WTC11 (cell line): ENCODE measurements at regions not wholly inside any gene's neighbourhood (a gene's known extent, or its start where the extent isn't known, plus 50 kb on each side); places are given as distances from the start of the nearest gene placed in this dataset.

Experiments used
- ATAC-seq: fragments of 200-7000 bp; cut with Tn5 transposase; 2 replicates; pipeline ENCODE4 v1.10.0; 2021; ENCODE audit warnings: mild to moderate bottlenecking, moderate library complexity
- CTCF ChIA-PET: fragments of 300-600 bp; sonication (Branson Sonifier 250); formaldehyde crosslinking; loops from one replicate; lab custom pipeline; 2021; ENCODE audit warnings: antibody characterized with exemption; lab: Charles Lee
- POLR2A ChIA-PET: fragments of 350-600 bp; sonication (Branson Sonifier 250); formaldehyde crosslinking; loops from one replicate; lab custom pipeline; 2021; ENCODE audit warnings: antibody characterized with exemption; lab: Charles Lee
- DNase-seq: peaks from one replicate; pipeline ENCODE4 v3.0.0; 2021; ENCODE audit warnings: low spot score
- H3K27ac Mint-ChIP-seq: 2 replicates; pipeline ENCODE4 v1.8.0; 2021; ENCODE audit warnings: mixed read lengths
- H3K27me3 Mint-ChIP-seq: 2 replicates; pipeline ENCODE4 v1.8.0; 2021; ENCODE audit warnings: low read depth, mild to moderate bottlenecking, moderate library complexity, mixed read lengths
- H3K36me3 Mint-ChIP-seq: 2 replicates; pipeline ENCODE4 v1.8.0; 2021; ENCODE audit warnings: mixed read lengths
- H3K4me1 Mint-ChIP-seq: 2 replicates; pipeline ENCODE4 v1.8.0; 2022; ENCODE audit warnings: mixed read lengths
- H3K4me3 Mint-ChIP-seq: 2 replicates; pipeline ENCODE4 v1.8.0; 2021; ENCODE audit warnings: mild to moderate bottlenecking, moderate library complexity, mixed read lengths
- H3K9me3 Mint-ChIP-seq: 2 replicates; pipeline ENCODE4 v1.8.0; 2021; ENCODE audit warnings: mixed read lengths
- ATF1 ChIP-seq: sonication (generic); formaldehyde crosslinking; IDR thresholded peaks from 2 replicates; pipeline ENCODE4 v1.8.1; 2023; ENCODE audit warnings: mild to moderate bottlenecking, moderate library complexity, missing genetic modification reagents
- CBFB ChIP-seq: sonication (generic); formaldehyde crosslinking; IDR thresholded peaks from 2 replicates; pipeline ENCODE4 v1.8.1; 2022; ENCODE audit warnings: mild to moderate bottlenecking, low read depth, missing genetic modification reagents
- ETV6 ChIP-seq: sonication (generic); formaldehyde crosslinking; IDR thresholded peaks from 2 replicates; pipeline ENCODE4 v1.8.1; 2022; ENCODE audit warnings: mild to moderate bottlenecking, missing genetic modification reagents
- FOXP1 ChIP-seq: sonication (generic); formaldehyde crosslinking; IDR thresholded peaks from 2 replicates; pipeline ENCODE4 v1.8.0; 2022; ENCODE audit warnings: missing genetic modification reagents, mild to moderate bottlenecking, moderate library complexity, borderline replicate concordance
- GRHL2 ChIP-seq: fragments of 250-450 bp; sonication (Bioruptor Pico); IDR thresholded peaks from 2 replicates; pipeline ENCODE4 v1.8.0; 2022; ENCODE audit warnings: mild to moderate bottlenecking, moderate library complexity; ENCODE audit not compliant: insufficient replicate concordance, severe bottlenecking
- GTF2I ChIP-seq: fragments of 250-450 bp; sonication (Bioruptor Pico); conservative IDR thresholded peaks from 2 replicates; pipeline ENCODE4 v1.4.0; 2021; ENCODE audit warnings: mild to moderate bottlenecking
- HMGA2 ChIP-seq: fragments of 250-450 bp; sonication (Bioruptor Pico); IDR thresholded peaks from 2 replicates; pipeline ENCODE4 v1.4.0; 2021; ENCODE audit warnings: mild to moderate bottlenecking, moderate library complexity
- JUN ChIP-seq: sonication (generic); formaldehyde crosslinking; IDR thresholded peaks from 2 replicates; pipeline ENCODE4 v1.8.0; 2023; ENCODE audit warnings: mild to moderate bottlenecking, missing genetic modification reagents
- MXD4 ChIP-seq: fragments of 250-450 bp; sonication (Bioruptor Pico); IDR thresholded peaks from 2 replicates; pipeline ENCODE4 v1.8.0; 2021; ENCODE audit warnings: mild to moderate bottlenecking, moderate library complexity, borderline replicate concordance
- NFE2L1 ChIP-seq: sonication (generic); formaldehyde crosslinking; IDR thresholded peaks from 2 replicates; pipeline ENCODE4 v1.8.1; 2023; ENCODE audit warnings: missing genetic modification reagents
- RORB ChIP-seq: fragments of 250-450 bp; sonication (Bioruptor Pico); IDR thresholded peaks from 2 replicates; pipeline ENCODE4 v1.9.0; 2021; ENCODE audit warnings: mild to moderate bottlenecking
- SMAD3 ChIP-seq: sonication (generic); formaldehyde crosslinking; IDR thresholded peaks from 2 replicates; pipeline ENCODE4 v1.8.0; 2022; ENCODE audit warnings: missing genetic modification reagents, mild to moderate bottlenecking, borderline replicate concordance
- SMAD4 ChIP-seq: sonication (generic); formaldehyde crosslinking; IDR thresholded peaks from 2 replicates; pipeline ENCODE4 v1.8.0; 2022; ENCODE audit warnings: mild to moderate bottlenecking, missing genetic modification reagents
- TEAD4 ChIP-seq: sonication (generic); formaldehyde crosslinking; IDR thresholded peaks from 2 replicates; pipeline ENCODE4 v1.8.0; 2022; ENCODE audit warnings: mild to moderate bottlenecking, missing genetic modification reagents
- ZNF232 ChIP-seq: sonication (generic); formaldehyde crosslinking; IDR thresholded peaks from 2 replicates; pipeline ENCODE4 v1.8.0; 2022; ENCODE audit warnings: mild to moderate bottlenecking, missing genetic modification reagents
- ZNF396 ChIP-seq: fragments of 250-450 bp; sonication (Bioruptor Pico); IDR thresholded peaks from 2 replicates; pipeline ENCODE4 v1.8.0; 2021; ENCODE audit warnings: mild to moderate bottlenecking, moderate library complexity, borderline replicate concordance
- ZNF671 ChIP-seq: fragments of 250-450 bp; sonication (Bioruptor Pico); IDR thresholded peaks from 2 replicates; pipeline ENCODE4 v1.8.0; 2021; ENCODE audit warnings: mild to moderate bottlenecking
- TF ChIP-seq, protein P1 (sequence below): sonication (generic); formaldehyde crosslinking; IDR thresholded peaks from 2 replicates; pipeline ENCODE4 v1.8.1; 2023; ENCODE audit warnings: mild to moderate bottlenecking, missing genetic modification reagents
- TF ChIP-seq, protein P2 (sequence below): fragments of 250-450 bp; sonication (Bioruptor Pico); IDR thresholded peaks from 2 replicates; pipeline ENCODE4 v1.8.0; 2021; ENCODE audit warnings: mild to moderate bottlenecking
- TF ChIP-seq, protein P3 (sequence below): fragments of 250-450 bp; sonication (Bioruptor Pico); IDR thresholded peaks from 2 replicates; pipeline ENCODE4 v1.9.0; 2021; ENCODE audit warnings: mild to moderate bottlenecking
- TF ChIP-seq, protein P4 (sequence below): fragments of 200-600 bp; IDR thresholded peaks from 2 replicates; pipeline ENCODE4 v1.8.0; 2022; ENCODE audit warnings: antibody characterized with exemption
- TF ChIP-seq, protein P5 (sequence below): sonication (generic); formaldehyde crosslinking; IDR thresholded peaks from 2 replicates; pipeline ENCODE4 v1.8.1; 2022; ENCODE audit warnings: low read depth, mild to moderate bottlenecking, moderate library complexity, missing genetic modification reagents, borderline replicate concordance
- TF ChIP-seq, protein P6 (sequence below): sonication (generic); formaldehyde crosslinking; IDR thresholded peaks from 2 replicates; pipeline ENCODE4 v1.8.1; 2023; ENCODE audit warnings: mild to moderate bottlenecking, missing genetic modification reagents, borderline replicate concordance
- TF ChIP-seq, protein P7 (sequence below): sonication (generic); formaldehyde crosslinking; IDR thresholded peaks from 2 replicates; pipeline ENCODE4 v1.8.1; 2023; ENCODE audit warnings: mild to moderate bottlenecking, missing genetic modification reagents, moderate library complexity

DNA sequence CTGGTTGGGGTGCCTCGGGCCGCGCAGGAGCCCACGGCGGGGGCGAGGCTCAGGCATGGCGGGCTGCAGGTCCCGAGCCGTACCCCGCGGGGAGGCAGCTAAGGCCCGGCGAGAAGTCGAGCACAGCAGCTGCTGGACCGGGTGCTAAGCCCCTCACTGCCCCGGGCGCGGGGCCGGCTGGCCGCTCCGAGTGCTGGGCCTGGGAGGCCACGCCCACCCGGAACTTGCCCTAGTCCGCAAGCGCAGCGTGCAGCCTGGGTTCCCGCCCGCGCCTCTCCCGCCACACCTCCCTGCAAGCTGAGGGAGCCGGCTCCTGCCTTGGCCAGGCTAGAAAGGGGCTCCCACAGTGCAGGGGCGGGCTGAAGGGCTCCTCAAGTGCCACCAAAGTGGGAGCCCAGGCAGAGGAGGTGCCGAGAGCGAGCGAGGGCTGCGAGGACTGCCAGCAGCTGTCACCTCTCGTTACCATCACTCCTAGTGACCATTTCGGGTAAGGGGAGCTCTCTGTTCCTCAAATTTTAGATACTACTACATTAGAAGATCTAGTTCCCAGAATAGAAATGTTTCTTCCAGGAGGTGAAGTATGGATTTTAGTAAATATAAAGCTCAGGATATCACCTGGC lies 417.0 kb upstream of the AGTR1 start (continued):
- no peak for TF ChIP-seq TEAD4 (CRISPR knock-in tag)
- TF ChIP-seq GRHL2 (CRISPR knock-in tag), result no peak
- TF ChIP-seq, all 79 proteins: peak for 0

DNA sequence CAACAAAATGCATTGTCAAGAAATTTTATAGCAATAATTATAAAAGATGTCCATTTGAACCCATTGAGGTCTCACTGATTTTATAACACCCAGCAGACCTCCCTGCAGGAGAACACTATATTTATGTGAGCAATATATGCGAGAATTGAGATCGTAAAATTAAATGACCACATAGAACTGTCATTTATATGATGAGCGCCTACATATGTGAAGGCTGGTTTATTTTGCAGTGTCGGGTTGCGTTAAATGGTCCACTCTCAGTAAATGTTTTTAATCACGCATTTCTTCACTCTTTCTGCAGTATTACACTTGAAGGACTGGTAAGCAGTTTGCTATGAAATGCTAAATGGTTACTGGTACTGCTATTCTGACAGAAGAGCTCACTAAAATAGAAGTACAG lies 408.5 kb upstream of the AGTR1 start:
- ATAC-seq (no peak), DNase-seq (no peak)
- POLR2A ChIA-PET, result no interaction called here
- CTCF ChIA-PET, result no interaction called here
- Mint-ChIP-seq H3K4me3 (no peak overlapping the region), H3K36me3 (no peaks in the 10 kb centered on the region), H3K27ac (no peak overlapping the region), H3K9me3 (peaks cover under 1% of the 10 kb centered on the region), H3K27me3 (peaks cover 5% of the 10 kb centered on the region; the same call in 1 of the 2 replicates), H3K4me1 (no peaks in the 10 kb centered on the region)
- no peak for TF ChIP-seq ZNF232 (CRISPR knock-in tag)
- TF ChIP-seq, protein P1, sequence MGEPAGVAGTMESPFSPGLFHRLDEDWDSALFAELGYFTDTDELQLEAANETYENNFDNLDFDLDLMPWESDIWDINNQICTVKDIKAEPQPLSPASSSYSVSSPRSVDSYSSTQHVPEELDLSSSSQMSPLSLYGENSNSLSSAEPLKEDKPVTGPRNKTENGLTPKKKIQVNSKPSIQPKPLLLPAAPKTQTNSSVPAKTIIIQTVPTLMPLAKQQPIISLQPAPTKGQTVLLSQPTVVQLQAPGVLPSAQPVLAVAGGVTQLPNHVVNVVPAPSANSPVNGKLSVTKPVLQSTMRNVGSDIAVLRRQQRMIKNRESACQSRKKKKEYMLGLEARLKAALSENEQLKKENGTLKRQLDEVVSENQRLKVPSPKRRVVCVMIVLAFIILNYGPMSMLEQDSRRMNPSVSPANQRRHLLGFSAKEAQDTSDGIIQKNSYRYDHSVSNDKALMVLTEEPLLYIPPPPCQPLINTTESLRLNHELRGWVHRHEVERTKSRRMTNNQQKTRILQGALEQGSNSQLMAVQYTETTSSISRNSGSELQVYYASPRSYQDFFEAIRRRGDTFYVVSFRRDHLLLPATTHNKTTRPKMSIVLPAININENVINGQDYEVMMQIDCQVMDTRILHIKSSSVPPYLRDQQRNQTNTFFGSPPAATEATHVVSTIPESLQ (CRISPR knock-in tag), result no peak
- no peak for TF ChIP-seq GRHL2 (CRISPR knock-in tag)
- TF ChIP-seq, protein P2, sequence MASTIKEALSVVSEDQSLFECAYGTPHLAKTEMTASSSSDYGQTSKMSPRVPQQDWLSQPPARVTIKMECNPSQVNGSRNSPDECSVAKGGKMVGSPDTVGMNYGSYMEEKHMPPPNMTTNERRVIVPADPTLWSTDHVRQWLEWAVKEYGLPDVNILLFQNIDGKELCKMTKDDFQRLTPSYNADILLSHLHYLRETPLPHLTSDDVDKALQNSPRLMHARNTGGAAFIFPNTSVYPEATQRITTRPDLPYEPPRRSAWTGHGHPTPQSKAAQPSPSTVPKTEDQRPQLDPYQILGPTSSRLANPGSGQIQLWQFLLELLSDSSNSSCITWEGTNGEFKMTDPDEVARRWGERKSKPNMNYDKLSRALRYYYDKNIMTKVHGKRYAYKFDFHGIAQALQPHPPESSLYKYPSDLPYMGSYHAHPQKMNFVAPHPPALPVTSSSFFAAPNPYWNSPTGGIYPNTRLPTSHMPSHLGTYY, result no peak
- no peak for TF ChIP-seq SMAD4 (CRISPR knock-in tag)
- TF ChIP-seq ZNF671 (CRISPR knock-in tag), result no peak
- no peak for TF ChIP-seq ETV6
- no peak for TF ChIP-seq MXD4 (CRISPR knock-in tag)
- TF ChIP-seq CBFB, result no peak
- TF ChIP-seq ZNF396, result no peak
- no peak for TF ChIP-seq ATF1 (CRISPR knock-in tag)
- no peak for TF ChIP-seq FOXP1 (CRISPR knock-in tag)
- TF ChIP-seq, protein P3, sequence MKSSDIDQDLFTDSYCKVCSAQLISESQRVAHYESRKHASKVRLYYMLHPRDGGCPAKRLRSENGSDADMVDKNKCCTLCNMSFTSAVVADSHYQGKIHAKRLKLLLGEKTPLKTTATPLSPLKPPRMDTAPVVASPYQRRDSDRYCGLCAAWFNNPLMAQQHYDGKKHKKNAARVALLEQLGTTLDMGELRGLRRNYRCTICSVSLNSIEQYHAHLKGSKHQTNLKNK (CRISPR knock-in tag), result no peak
- TF ChIP-seq HMGA2 (CRISPR knock-in tag), result no peak
- TF ChIP-seq NFE2L1 (CRISPR knock-in tag), result no peak
- TF ChIP-seq, protein P4, sequence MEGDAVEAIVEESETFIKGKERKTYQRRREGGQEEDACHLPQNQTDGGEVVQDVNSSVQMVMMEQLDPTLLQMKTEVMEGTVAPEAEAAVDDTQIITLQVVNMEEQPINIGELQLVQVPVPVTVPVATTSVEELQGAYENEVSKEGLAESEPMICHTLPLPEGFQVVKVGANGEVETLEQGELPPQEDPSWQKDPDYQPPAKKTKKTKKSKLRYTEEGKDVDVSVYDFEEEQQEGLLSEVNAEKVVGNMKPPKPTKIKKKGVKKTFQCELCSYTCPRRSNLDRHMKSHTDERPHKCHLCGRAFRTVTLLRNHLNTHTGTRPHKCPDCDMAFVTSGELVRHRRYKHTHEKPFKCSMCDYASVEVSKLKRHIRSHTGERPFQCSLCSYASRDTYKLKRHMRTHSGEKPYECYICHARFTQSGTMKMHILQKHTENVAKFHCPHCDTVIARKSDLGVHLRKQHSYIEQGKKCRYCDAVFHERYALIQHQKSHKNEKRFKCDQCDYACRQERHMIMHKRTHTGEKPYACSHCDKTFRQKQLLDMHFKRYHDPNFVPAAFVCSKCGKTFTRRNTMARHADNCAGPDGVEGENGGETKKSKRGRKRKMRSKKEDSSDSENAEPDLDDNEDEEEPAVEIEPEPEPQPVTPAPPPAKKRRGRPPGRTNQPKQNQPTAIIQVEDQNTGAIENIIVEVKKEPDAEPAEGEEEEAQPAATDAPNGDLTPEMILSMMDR, result no peak
- no peak for TF ChIP-seq JUN (CRISPR knock-in tag)
- no peak for TF ChIP-seq RORB (CRISPR knock-in tag)

DNA sequence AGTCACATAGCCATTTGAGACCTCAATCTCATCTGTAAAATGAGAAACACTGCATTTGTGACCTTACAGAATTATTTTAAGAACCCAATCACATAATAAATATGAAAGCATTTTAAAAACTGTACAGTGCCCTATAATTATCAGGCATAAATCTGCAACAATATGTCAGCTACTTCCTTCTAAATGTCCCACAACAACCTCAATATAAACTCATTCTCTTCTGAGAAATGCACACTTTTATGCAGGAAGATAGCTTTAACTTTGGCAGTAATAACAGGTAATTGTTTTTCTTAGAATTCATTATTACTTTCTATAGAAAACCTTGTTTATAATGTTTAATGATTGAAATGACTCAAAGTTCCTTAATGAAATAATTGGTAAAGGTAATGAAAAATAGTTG lies 400.7 kb upstream of the AGTR1 start:
- ATAC-seq, result no peak
- Mint-ChIP-seq H3K9me3 (no peaks in the 10 kb centered on the region), H3K27me3 (no peaks in the 10 kb centered on the region), H3K4me3 (no peak overlapping the region), H3K4me1 (peaks cover 9% of the 10 kb centered on the region), H3K27ac (no peak overlapping the region), H3K36me3 (no peaks in the 10 kb centered on the region)
- CTCF ChIA-PET, result no interaction called here
- no peak for DNase-seq
- POLR2A ChIA-PET, result no interaction called here
- TF ChIP-seq, protein P5, sequence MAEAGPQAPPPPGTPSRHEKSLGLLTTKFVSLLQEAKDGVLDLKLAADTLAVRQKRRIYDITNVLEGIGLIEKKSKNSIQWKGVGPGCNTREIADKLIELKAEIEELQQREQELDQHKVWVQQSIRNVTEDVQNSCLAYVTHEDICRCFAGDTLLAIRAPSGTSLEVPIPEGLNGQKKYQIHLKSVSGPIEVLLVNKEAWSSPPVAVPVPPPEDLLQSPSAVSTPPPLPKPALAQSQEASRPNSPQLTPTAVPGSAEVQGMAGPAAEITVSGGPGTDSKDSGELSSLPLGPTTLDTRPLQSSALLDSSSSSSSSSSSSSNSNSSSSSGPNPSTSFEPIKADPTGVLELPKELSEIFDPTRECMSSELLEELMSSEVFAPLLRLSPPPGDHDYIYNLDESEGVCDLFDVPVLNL (CRISPR knock-in tag), result no peak
- TF ChIP-seq ATF1 (CRISPR knock-in tag) (no peak), SMAD3 (no peak), GTF2I (CRISPR knock-in tag) (no peak)
- TF ChIP-seq, protein P6, sequence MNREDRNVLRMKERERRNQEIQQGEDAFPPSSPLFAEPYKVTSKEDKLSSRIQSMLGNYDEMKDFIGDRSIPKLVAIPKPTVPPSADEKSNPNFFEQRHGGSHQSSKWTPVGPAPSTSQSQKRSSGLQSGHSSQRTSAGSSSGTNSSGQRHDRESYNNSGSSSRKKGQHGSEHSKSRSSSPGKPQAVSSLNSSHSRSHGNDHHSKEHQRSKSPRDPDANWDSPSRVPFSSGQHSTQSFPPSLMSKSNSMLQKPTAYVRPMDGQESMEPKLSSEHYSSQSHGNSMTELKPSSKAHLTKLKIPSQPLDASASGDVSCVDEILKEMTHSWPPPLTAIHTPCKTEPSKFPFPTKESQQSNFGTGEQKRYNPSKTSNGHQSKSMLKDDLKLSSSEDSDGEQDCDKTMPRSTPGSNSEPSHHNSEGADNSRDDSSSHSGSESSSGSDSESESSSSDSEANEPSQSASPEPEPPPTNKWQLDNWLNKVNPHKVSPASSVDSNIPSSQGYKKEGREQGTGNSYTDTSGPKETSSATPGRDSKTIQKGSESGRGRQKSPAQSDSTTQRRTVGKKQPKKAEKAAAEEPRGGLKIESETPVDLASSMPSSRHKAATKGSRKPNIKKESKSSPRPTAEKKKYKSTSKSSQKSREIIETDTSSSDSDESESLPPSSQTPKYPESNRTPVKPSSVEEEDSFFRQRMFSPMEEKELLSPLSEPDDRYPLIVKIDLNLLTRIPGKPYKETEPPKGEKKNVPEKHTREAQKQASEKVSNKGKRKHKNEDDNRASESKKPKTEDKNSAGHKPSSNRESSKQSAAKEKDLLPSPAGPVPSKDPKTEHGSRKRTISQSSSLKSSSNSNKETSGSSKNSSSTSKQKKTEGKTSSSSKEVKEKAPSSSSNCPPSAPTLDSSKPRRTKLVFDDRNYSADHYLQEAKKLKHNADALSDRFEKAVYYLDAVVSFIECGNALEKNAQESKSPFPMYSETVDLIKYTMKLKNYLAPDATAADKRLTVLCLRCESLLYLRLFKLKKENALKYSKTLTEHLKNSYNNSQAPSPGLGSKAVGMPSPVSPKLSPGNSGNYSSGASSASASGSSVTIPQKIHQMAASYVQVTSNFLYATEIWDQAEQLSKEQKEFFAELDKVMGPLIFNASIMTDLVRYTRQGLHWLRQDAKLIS (CRISPR knock-in tag), result no peak
- TF ChIP-seq, protein P7, sequence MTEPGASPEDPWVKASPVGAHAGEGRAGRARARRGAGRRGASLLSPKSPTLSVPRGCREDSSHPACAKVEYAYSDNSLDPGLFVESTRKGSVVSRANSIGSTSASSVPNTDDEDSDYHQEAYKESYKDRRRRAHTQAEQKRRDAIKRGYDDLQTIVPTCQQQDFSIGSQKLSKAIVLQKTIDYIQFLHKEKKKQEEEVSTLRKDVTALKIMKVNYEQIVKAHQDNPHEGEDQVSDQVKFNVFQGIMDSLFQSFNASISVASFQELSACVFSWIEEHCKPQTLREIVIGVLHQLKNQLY, result no peak
